H9 (cell line): ENCODE measurements at regions not wholly inside any gene's neighbourhood (a gene's known extent, or its start where the extent isn't known, plus 50 kb on each side); places are given as distances from the start of the nearest gene placed in this dataset.

Experiments
- DNase-seq: peaks from one replicate; pipeline ENCODE4 v3.0.0-alpha.2; 2017
- H2AFZ ChIP-seq: one replicate; pipeline ENCODE4 v1.6.1; 2013; ENCODE audit warnings: mild to moderate bottlenecking, low read length, control low read depth, moderate library complexity
- H2AK5ac ChIP-seq: 2 replicates; pipeline ENCODE4 v1.6.1; 2013; ENCODE audit warnings: low read length, control low read depth, mixed read lengths; ENCODE audit not compliant: insufficient read length
- H2BK120ac ChIP-seq: one replicate; pipeline ENCODE4 v1.6.1; 2013; ENCODE audit warnings: low read depth, mild to moderate bottlenecking, low read length, control low read depth, inconsistent platforms; ENCODE audit not compliant: poor library complexity, severe bottlenecking
- H2BK12ac ChIP-seq: 2 replicates; pipeline ENCODE4 v1.6.1; 2013; ENCODE audit warnings: low read length, control low read depth, mixed read lengths, low read depth; ENCODE audit not compliant: insufficient read length
- H2BK15ac ChIP-seq: 2 replicates; pipeline ENCODE4 v1.6.1; 2013; ENCODE audit warnings: low read depth, low read length, control low read depth
- H2BK20ac ChIP-seq: one replicate; pipeline ENCODE4 v1.6.1; 2013; ENCODE audit warnings: low read depth, mild to moderate bottlenecking, low read length, control low read depth, inconsistent platforms; ENCODE audit not compliant: poor library complexity, severe bottlenecking
- H2BK5ac ChIP-seq: 2 replicates; pipeline ENCODE4 v1.6.1; 2013; ENCODE audit warnings: low read length, control low read depth, mixed read lengths; ENCODE audit not compliant: insufficient read length
- H3K14ac ChIP-seq: 2 replicates; pipeline ENCODE4 v1.6.1; 2013; ENCODE audit warnings: low read length, control low read depth; ENCODE audit not compliant: insufficient read depth
- H3K18ac ChIP-seq: 2 replicates; pipeline ENCODE4 v1.6.1; 2013; ENCODE audit warnings: low read depth, mild to moderate bottlenecking, mixed read lengths, low read length, control low read depth; ENCODE audit not compliant: insufficient read length
- H3K23ac ChIP-seq: 2 replicates; pipeline ENCODE4 v1.6.1; 2013; ENCODE audit warnings: low read length, control low read depth, mixed read lengths, low read depth; ENCODE audit not compliant: insufficient read length
- H3K23me2 ChIP-seq: 2 replicates; pipeline ENCODE4 v1.6.1; 2013; ENCODE audit warnings: low read depth, mild to moderate bottlenecking, mixed read lengths, low read length, control low read depth; ENCODE audit not compliant: insufficient read length, poor library complexity, severe bottlenecking
- H3K27ac ChIP-seq: 2 replicates; pipeline ENCODE4 v1.5.1; 2013; ENCODE audit warnings: low read length, control low read depth, mixed read lengths, low read depth; ENCODE audit not compliant: insufficient read length
- H3K27me3 ChIP-seq: 2 replicates; pipeline ENCODE4 v1.6.1; 2013; ENCODE audit warnings: low read length, control low read depth, inconsistent platforms; ENCODE audit not compliant: insufficient read depth
- H3K4ac ChIP-seq: 2 replicates; pipeline ENCODE4 v1.6.1; 2013; ENCODE audit warnings: low read depth, mild to moderate bottlenecking, control low read depth, inconsistent platforms, low read length, moderate library complexity
- H3K4me1 ChIP-seq: 2 replicates; pipeline ENCODE4 v1.6.1; 2013; ENCODE audit warnings: low read length, control low read depth, inconsistent platforms; ENCODE audit not compliant: insufficient read depth
- H3K4me2 ChIP-seq: 2 replicates; pipeline ENCODE4 v1.6.1; 2013; ENCODE audit warnings: low read length, control low read depth, mixed read lengths; ENCODE audit not compliant: insufficient read length, insufficient read depth
- H3K56ac ChIP-seq: 2 replicates; pipeline ENCODE4 v1.6.1; 2013; ENCODE audit warnings: low read depth, mild to moderate bottlenecking, mixed read lengths, low read length, control low read depth; ENCODE audit not compliant: insufficient read length
- H3K79me1 ChIP-seq: 2 replicates; pipeline ENCODE4 v1.6.1; 2013; ENCODE audit warnings: low read depth, mild to moderate bottlenecking, moderate library complexity, low read length, control low read depth, inconsistent platforms; ENCODE audit not compliant: insufficient read depth, poor library complexity, severe bottlenecking
- H3K79me2 ChIP-seq: 2 replicates; pipeline ENCODE4 v1.6.1; 2013; ENCODE audit warnings: low read length, control low read depth, inconsistent platforms; ENCODE audit not compliant: insufficient read depth
- H3K9ac ChIP-seq: 2 replicates; pipeline ENCODE4 v1.6.1; 2013; ENCODE audit warnings: low read length, control low read depth, mixed read lengths; ENCODE audit not compliant: insufficient read length; ENCODE audit errors: extremely low read depth
- H3K9me3 ChIP-seq: one replicate; pipeline ENCODE4 v1.6.1; 2013; ENCODE audit warnings: low read depth, low read length, inconsistent platforms; ENCODE audit not compliant: control insufficient read depth
- H3T11ph ChIP-seq: one replicate; pipeline ENCODE4 v1.6.1; 2013; ENCODE audit warnings: mild to moderate bottlenecking, low read length, control low read depth, inconsistent platforms
- H4K20me1 ChIP-seq: one replicate; pipeline ENCODE4 v1.6.1; 2013; ENCODE audit not compliant: control insufficient read depth, insufficient read length, insufficient read depth
- H4K5ac ChIP-seq: 2 replicates; pipeline ENCODE4 v1.6.1; 2013; ENCODE audit warnings: low read depth, mild to moderate bottlenecking, mixed read lengths, low read length, control low read depth; ENCODE audit not compliant: insufficient read length
- H4K8ac ChIP-seq: replicated peaks from 2 replicates; pipeline ENCODE4 v1.6.1; 2013; ENCODE audit warnings: low read length, control low read depth, mixed read lengths, low read depth; ENCODE audit not compliant: insufficient read length
- H4K91ac ChIP-seq: 2 replicates; pipeline ENCODE4 v1.6.1; 2013; ENCODE audit warnings: low read depth, mild to moderate bottlenecking, moderate library complexity, mixed read lengths, low read length, control low read depth; ENCODE audit not compliant: insufficient read length
- H3K27ac Mint-ChIP-seq, 3 experiments: 2 replicates in 2 of 3; 3 replicates in 1 of 3; pipeline ENCODE4 v1.8.0; 2020 to 2021; ENCODE audit warnings: mixed read lengths in 3 of 3, mild to moderate bottlenecking in 1 of 3, moderate library complexity in 1 of 3
- H3K27me3 Mint-ChIP-seq: 2 replicates; pipeline ENCODE4 v1.8.0; 2021; ENCODE audit warnings: low read depth, mild to moderate bottlenecking, moderate library complexity, mixed read lengths
- H3K36me3 Mint-ChIP-seq, 3 experiments: 2 replicates in 2 of 3; 3 replicates in 1 of 3; pipeline ENCODE4 v1.8.0; 2020 to 2021; ENCODE audit warnings: low read depth in 3 of 3, mixed read lengths in 3 of 3; ENCODE audit not compliant: insufficient read depth in 1 of 3
- H3K4me1 Mint-ChIP-seq, 2 experiments: 2 replicates each; pipeline ENCODE4 v1.8.0; 2020; ENCODE audit warnings: mixed read lengths in 2 of 2
- H3K4me3 Mint-ChIP-seq, 2 experiments: 2 replicates in 1 of 2; 3 replicates in 1 of 2; pipeline ENCODE4 v1.8.0; 2020 to 2021; ENCODE audit warnings: mild to moderate bottlenecking in 2 of 2, mixed read lengths in 2 of 2, moderate library complexity in 1 of 2
- H3K9me3 Mint-ChIP-seq, 2 experiments: 2 replicates in 1 of 2; 3 replicates in 1 of 2; pipeline ENCODE4 v1.8.0; 2020; ENCODE audit warnings: mild to moderate bottlenecking in 2 of 2, mixed read lengths in 2 of 2, moderate library complexity in 1 of 2
- WGBS: extraction: QIAGEN DNeasy Blood & Tissue Kit; methylation state at CpG from one replicate; pipeline ENCODE4 v1.1.7; 2013; ENCODE audit warnings: missing lambda C conversion rate, low lambda C conversion rate, mixed read lengths; ENCODE audit not compliant: insufficient read length; ENCODE audit errors: extremely low coverage; 5-methylcytosine and 5-hydroxymethylcytosine counted together
- TF ChIP-seq, protein P1 (sequence below): fragments of 200-600 bp; sonication (generic); conservative IDR thresholded peaks from 3 replicates; pipeline ENCODE4 v1.8.0; 2021; ENCODE audit warnings: antibody characterized with exemption, mild to moderate bottlenecking

DNA sequence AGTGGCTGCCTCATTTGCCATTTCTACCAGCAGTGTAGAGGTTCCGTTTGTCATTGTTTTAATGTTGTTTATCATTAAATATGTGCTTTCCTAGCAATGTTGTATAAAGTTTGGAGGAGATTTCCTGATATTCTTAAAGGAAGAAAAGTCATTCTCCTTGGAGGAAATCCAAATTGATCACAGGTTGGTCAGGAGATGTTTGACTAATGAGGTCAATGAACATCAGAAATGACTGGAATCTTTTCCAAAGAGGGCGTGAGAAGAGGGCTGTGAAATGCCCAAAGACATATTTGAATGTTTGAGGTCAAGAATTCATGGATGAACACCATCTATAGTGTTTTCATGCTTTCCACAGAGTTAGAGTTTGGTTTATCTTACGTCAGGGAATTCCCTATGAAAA is 471.3 kb downstream of the MAT2B start:
- no peak overlapping the region for H3T11ph ChIP-seq
- DNase-seq: no peak
- H2BK120ac ChIP-seq: no peak overlapping the region
- no peaks in the 10 kb centered on the region for H3K9me3 ChIP-seq
- no peak overlapping the region for H3K27ac Mint-ChIP-seq
- no peaks in the 10 kb centered on the region for H3K23me2 ChIP-seq
- no peak overlapping the region for H3K14ac ChIP-seq
- H3K4me3 Mint-ChIP-seq: no peak overlapping the region
- H2AFZ ChIP-seq: no peak overlapping the region
- no peak overlapping the region for H3K56ac ChIP-seq
- no peaks in the 10 kb centered on the region for H3K79me1 ChIP-seq
- H3K4me1 Mint-ChIP-seq: no peaks in the 10 kb centered on the region
- H3K23ac ChIP-seq: no peak overlapping the region
- no peak overlapping the region for H4K91ac ChIP-seq
- no peak overlapping the region for H3K9ac ChIP-seq
- H4K8ac ChIP-seq: no peak overlapping the region
- no peaks in the 10 kb centered on the region for H3K27me3 ChIP-seq
- TF ChIP-seq, protein P1, sequence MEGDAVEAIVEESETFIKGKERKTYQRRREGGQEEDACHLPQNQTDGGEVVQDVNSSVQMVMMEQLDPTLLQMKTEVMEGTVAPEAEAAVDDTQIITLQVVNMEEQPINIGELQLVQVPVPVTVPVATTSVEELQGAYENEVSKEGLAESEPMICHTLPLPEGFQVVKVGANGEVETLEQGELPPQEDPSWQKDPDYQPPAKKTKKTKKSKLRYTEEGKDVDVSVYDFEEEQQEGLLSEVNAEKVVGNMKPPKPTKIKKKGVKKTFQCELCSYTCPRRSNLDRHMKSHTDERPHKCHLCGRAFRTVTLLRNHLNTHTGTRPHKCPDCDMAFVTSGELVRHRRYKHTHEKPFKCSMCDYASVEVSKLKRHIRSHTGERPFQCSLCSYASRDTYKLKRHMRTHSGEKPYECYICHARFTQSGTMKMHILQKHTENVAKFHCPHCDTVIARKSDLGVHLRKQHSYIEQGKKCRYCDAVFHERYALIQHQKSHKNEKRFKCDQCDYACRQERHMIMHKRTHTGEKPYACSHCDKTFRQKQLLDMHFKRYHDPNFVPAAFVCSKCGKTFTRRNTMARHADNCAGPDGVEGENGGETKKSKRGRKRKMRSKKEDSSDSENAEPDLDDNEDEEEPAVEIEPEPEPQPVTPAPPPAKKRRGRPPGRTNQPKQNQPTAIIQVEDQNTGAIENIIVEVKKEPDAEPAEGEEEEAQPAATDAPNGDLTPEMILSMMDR: no peak
- no peaks in the 10 kb centered on the region for H4K20me1 ChIP-seq
- no peak overlapping the region for H2AK5ac ChIP-seq
- H3K9me3 Mint-ChIP-seq: no peaks in the 10 kb centered on the region
- no peak overlapping the region for H2BK20ac ChIP-seq
- no peak overlapping the region for H2BK5ac ChIP-seq
- no peak overlapping the region for H3K4me2 ChIP-seq
- H2BK12ac ChIP-seq: no peak overlapping the region
- no peak overlapping the region for H3K18ac ChIP-seq
- no peak overlapping the region for H2BK15ac ChIP-seq
- no peak overlapping the region for H4K5ac ChIP-seq
- no peaks in the 10 kb centered on the region for H3K27me3 Mint-ChIP-seq
- no peaks in the 10 kb centered on the region for H3K36me3 Mint-ChIP-seq
- H3K4ac ChIP-seq: no peak overlapping the region
- no peak overlapping the region for H3K27ac ChIP-seq
- no peaks in the 10 kb centered on the region for H3K79me2 ChIP-seq
- no peaks in the 10 kb centered on the region for H3K4me1 ChIP-seq
- no CpG with 5 or more reads among the region's 3 CpGs for WGBS
